Psoas muscle (tissue), 7 donors: ENCODE measurements at regions not wholly inside any gene's neighbourhood (a gene's known extent, or its start where the extent isn't known, plus 50 kb on each side); places are given as distances from the start of the nearest gene placed in this dataset.

Source experiments
- ATAC-seq, 4 donors: fragments of 200-7000 bp; cut with Tn5 transposase; one replicate each; pipeline ENCODE4 v1.9.1; 2020; ENCODE audit warnings: moderate library complexity in 3 of 4, mild to moderate bottlenecking in 2 of 4
- DNase-seq, 2 donors: peaks; one replicate each; pipeline ENCODE4 v3.0.0-alpha.2; 2020
- H3K27ac ChIP-seq: fragments of 200-600 bp; one replicate; pipeline ENCODE4 v1.8.0; 2022
- H3K27me3 ChIP-seq, 3 donors: fragments of 200-600 bp in 1 of 3; one replicate each; pipeline versions ENCODE4 v1.6.1 to v1.8.0; 2013 to 2022; ENCODE audit warnings: low read length in 2 of 3, mild to moderate bottlenecking in 2 of 3, moderate library complexity in 1 of 3; ENCODE audit not compliant: insufficient read depth in 3 of 3
- H3K36me3 ChIP-seq, 2 donors: fragments of 200-600 bp in 1 of 2; one replicate each; pipeline versions ENCODE4 v1.6.1 to v1.8.0; 2013 to 2022; ENCODE audit warnings: low read depth in 1 of 2, mild to moderate bottlenecking in 1 of 2, moderate library complexity in 1 of 2; ENCODE audit not compliant: insufficient read depth in 1 of 2
- H3K4me1 ChIP-seq: fragments of 200-600 bp; one replicate; pipeline ENCODE4 v1.8.0; 2022
- H3K4me3 ChIP-seq: fragments of 200-600 bp; one replicate; pipeline ENCODE4 v1.8.0; 2022; ENCODE audit warnings: mild to moderate bottlenecking
- H3K9me3 ChIP-seq: fragments of 200-600 bp; one replicate; pipeline ENCODE4 v1.8.0; 2022
- WGBS, 3 donors: extraction: QIAGEN DNeasy Blood & Tissue Kit; methylation state at CpG; one replicate each; pipeline versions ENCODE4 v1.1.6 to v1.1.7; 2013; 5-methylcytosine and 5-hydroxymethylcytosine counted together
- intact Hi-C, 2 donors: fragments of 100-400 bp; cut with DNase I; formaldehyde crosslinking; loops; one replicate each; pipeline versions ENCODE4 v1.11.0 to v1.14.2; 2022
- TF ChIP-seq, protein P1 (sequence below): fragments of 200-600 bp; IDR thresholded peaks from one replicate; pipeline ENCODE4 v1.8.0; 2022; ENCODE audit warnings: antibody characterized with exemption
- donor health status: healthy with polysubstance abuse.
- donor health status: DM: no; HTN: no; CAD: no; lungs with moderate emphysema.
- donor health status: Bipolar disorder and iron deficiency.
- donor health status: healthy.
- donor health status: DM: yes; HTN: yes; CAD: no.
- donor health status: DM: no; HTN: no; CAD: no.
- donor health status: DM: yes; HTN: yes; CAD: no.

DNA sequence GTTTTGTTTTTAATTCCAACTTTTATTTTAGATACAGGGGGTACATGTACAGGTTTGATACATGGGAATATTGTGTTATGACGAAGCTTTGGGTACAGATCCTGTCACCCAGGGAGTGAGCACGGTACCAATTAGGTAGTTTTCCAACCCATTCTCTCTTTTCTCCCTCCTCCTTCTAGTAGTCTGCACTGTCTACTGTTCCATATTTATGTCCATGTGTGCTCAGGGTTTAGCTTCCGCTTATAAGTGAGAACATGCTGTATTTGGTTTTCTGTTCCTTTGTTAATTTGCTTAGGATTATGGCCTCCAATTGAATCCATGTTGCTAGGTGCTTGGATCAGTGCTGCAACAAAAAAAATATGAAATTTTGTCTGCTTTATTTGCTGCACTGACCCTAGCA is 659.3 kb upstream of the TMEFF2 start:
- H3K9me3 ChIP-seq, result no peaks in the 10 kb centered on the region
- no peaks in the 10 kb centered on the region for H3K36me3 ChIP-seq
- intact Hi-C loops, result no loop called here
- TF ChIP-seq, protein P1, sequence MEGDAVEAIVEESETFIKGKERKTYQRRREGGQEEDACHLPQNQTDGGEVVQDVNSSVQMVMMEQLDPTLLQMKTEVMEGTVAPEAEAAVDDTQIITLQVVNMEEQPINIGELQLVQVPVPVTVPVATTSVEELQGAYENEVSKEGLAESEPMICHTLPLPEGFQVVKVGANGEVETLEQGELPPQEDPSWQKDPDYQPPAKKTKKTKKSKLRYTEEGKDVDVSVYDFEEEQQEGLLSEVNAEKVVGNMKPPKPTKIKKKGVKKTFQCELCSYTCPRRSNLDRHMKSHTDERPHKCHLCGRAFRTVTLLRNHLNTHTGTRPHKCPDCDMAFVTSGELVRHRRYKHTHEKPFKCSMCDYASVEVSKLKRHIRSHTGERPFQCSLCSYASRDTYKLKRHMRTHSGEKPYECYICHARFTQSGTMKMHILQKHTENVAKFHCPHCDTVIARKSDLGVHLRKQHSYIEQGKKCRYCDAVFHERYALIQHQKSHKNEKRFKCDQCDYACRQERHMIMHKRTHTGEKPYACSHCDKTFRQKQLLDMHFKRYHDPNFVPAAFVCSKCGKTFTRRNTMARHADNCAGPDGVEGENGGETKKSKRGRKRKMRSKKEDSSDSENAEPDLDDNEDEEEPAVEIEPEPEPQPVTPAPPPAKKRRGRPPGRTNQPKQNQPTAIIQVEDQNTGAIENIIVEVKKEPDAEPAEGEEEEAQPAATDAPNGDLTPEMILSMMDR, result no peak
- 79 to 85% (median 84%) methylated on average over 3 of the region's 3 CpGs for WGBS, 3 donors
- H3K4me3 ChIP-seq, result no peak overlapping the region
- DNase-seq (no peak), ATAC-seq (no peak)
- H3K4me1 ChIP-seq, result no peaks in the 10 kb centered on the region
- H3K27me3 ChIP-seq, result no peaks in the 10 kb centered on the region
- no peak overlapping the region for H3K27ac ChIP-seq

DNA sequence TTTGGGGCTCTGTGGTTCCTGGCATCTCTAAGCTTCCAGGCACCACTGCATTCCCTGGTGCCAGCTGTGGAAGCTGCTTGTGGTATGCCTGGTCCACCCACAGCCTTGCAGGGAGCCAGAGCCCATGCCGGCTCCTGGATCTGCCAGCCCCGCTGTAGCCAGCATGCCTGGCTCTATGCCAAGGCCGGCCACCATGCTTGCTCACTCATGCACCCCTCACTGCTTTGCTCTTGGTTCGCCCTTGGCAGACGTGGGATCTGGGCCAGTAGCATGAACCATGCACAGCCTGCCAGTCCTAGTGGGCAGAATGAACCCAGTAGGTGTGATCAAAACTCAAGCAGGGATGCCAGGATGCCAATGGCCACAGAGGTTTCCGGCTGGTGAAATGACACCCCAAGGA is 634.2 kb upstream of the TMEFF2 start:
- Histone ChIP-seq H3K27ac (no peak overlapping the region), H3K36me3 (no peaks in the 10 kb centered on the region), H3K9me3 (no peaks in the 10 kb centered on the region), H3K27me3 (no peaks in the 10 kb centered on the region), H3K4me3 (no peak overlapping the region), H3K4me1 (no peaks in the 10 kb centered on the region)
- DNase-seq (peak in 1 of 2 donors; percentile 43), ATAC-seq (no peak)
- intact Hi-C loops, result no loop called here
- WGBS, 3 donors, result 77 to 82% (median 81%) methylated on average over 6 of the region's 6 CpGs
- TF ChIP-seq, protein P1, result no peak

DNA sequence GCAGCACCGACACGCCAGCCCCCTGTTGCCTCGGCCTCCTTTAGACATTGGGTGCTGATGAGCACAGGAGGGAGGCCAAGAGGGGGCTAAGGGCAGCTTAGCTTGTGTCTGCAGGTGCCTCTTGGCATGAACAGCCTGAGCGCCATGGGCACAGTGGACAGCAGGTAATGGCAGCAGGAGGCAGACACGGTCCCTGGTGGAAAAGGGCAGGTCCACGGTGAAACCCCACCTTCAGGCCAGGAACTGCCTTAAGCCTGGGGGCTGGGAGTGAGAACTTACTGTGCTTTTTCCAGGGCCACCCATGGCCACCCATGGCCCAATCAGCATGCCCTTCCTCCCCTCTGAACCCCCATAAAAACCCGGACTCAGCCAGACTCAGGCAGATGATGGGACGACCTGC is 633.4 kb upstream of the TMEFF2 start:
- WGBS, 3 donors, result 96 to 97% (median 96%) methylated on average over 8 of the region's 8 CpGs
- H3K4me1 ChIP-seq, result no peaks in the 10 kb centered on the region
- no peak overlapping the region for H3K27ac ChIP-seq
- DNase-seq (peak in 1 of 2 donors; percentile 32), ATAC-seq (no peak)
- intact Hi-C loops, result no loop called here
- TF ChIP-seq, protein P1, result no peak
- H3K9me3 ChIP-seq, result no peaks in the 10 kb centered on the region
- H3K4me3 ChIP-seq, result no peak overlapping the region
- no peaks in the 10 kb centered on the region for H3K36me3 ChIP-seq
- H3K27me3 ChIP-seq, result no peaks in the 10 kb centered on the region

DNA sequence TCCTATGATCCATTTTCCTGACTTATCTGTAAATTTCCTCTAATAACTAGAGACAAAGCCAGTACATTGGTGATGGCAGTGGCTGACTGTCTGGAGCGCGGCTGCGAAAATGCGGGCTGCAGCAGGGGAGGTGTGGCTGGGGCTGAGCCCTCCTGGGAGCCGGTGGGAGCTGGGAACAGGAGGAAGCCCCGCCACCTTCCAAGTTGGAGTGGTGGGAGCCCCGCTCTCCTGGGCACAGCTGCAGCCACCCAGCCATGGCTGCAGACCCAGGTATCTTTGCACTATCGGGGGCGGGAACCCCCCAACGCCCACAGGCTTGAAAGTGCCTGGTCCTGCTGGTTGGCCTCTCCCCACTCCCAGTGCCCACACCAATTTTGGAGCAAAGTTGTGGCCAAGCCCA is 633.0 kb upstream of the TMEFF2 start:
- H3K4me1 ChIP-seq, result no peaks in the 10 kb centered on the region
- no peaks in the 10 kb centered on the region for H3K36me3 ChIP-seq
- no peaks in the 10 kb centered on the region for H3K27me3 ChIP-seq
- no peaks in the 10 kb centered on the region for H3K9me3 ChIP-seq
- 94 to 95% (median 95%) methylated on average over 10 of the region's 10 CpGs for WGBS, 3 donors
- DNase-seq (no peak), ATAC-seq (no peak)
- no peak overlapping the region for H3K27ac ChIP-seq
- TF ChIP-seq, protein P1, result no peak
- no peak overlapping the region for H3K4me3 ChIP-seq
- intact Hi-C loops, result no loop called here

DNA sequence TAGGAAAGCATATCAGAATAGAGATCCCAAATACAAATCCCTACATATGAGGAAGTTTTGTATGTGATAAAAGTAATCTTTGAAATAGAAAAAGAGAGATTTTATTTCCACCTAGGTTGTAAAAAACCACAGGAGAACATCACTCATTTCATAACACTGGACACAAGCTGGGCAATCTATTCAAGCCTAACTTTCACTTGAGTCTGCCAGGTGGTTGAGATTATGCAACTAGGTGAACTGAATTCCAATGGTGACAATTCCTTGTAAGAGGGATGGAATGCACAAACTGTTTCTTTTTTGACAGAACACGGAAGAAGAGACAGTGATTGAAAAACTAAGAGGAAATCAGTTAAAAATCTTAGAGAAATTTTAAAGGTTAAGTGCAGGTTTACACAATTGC is 619.6 kb upstream of the TMEFF2 start:
- Histone ChIP-seq H3K27ac (no peak overlapping the region), H3K36me3 (no peaks in the 10 kb centered on the region), H3K4me3 (no peak overlapping the region), H3K27me3 (no peaks in the 10 kb centered on the region), H3K9me3 (no peaks in the 10 kb centered on the region), H3K4me1 (no peaks in the 10 kb centered on the region)
- intact Hi-C loops, result no loop called here
- ATAC-seq (no peak), DNase-seq (no peak)
- WGBS, 3 donors, result 74 to 90% (median 74%) methylated on average over 1 of the region's 1 CpG
- TF ChIP-seq, protein P1, result no peak
